Lung (tissue), 11 donors: ENCODE measurements at regions not wholly inside any gene's neighbourhood (a gene's known extent, or its start where the extent isn't known, plus 50 kb on each side); places are given as distances from the start of the nearest gene placed in this dataset.
"Not testable (repeated sequence)": the region's sequence is repeated elsewhere in the genome, so short reads cannot be mapped to it uniquely, and the experiment has no call there.

Experiments used
- ATAC-seq: fragments of 200-7000 bp; cut with Tn5 transposase; one replicate; pipeline ENCODE4 v1.9.1; 2020; ENCODE audit warnings: moderate number of reproducible peaks; ENCODE audit not compliant: insufficient read depth, low FRiP score
- DNase-seq, 3 donors: peaks; one replicate each; pipeline ENCODE4 v3.0.0-alpha.2; 2013 to 2017
- H3K27ac ChIP-seq, 2 donors: one replicate each; pipeline ENCODE4 v1.5.1; 2013; ENCODE audit warnings: mild to moderate bottlenecking in 2 of 2, moderate library complexity in 2 of 2, control low read depth in 1 of 2, inconsistent platforms in 1 of 2, low read depth in 1 of 2, low read length in 1 of 2
- H3K27me3 ChIP-seq, 3 donors: one replicate each; pipeline ENCODE4 v1.5.1; 2013; ENCODE audit warnings: low read length in 2 of 3; ENCODE audit not compliant: control insufficient read depth in 3 of 3, insufficient read depth in 3 of 3
- H3K36me3 ChIP-seq, 4 donors: one replicate each; pipeline ENCODE4 v1.5.1; 2013; ENCODE audit warnings: low read length in 4 of 4, mild to moderate bottlenecking in 1 of 4, moderate library complexity in 1 of 4; ENCODE audit not compliant: control insufficient read depth in 4 of 4, insufficient read depth in 4 of 4
- H3K4me1 ChIP-seq, 5 donors: one replicate each; pipeline ENCODE4 v1.5.1; 2013; ENCODE audit warnings: low read length in 5 of 5, mild to moderate bottlenecking in 2 of 5, moderate library complexity in 1 of 5; ENCODE audit not compliant: control insufficient read depth in 5 of 5, insufficient read depth in 5 of 5
- H3K4me3 ChIP-seq: one replicate; pipeline ENCODE4 v1.5.1; 2013; ENCODE audit warnings: mild to moderate bottlenecking, control low read depth, moderate library complexity
- H3K9ac ChIP-seq, 2 donors: one replicate each; pipeline ENCODE4 v1.5.1; 2013; ENCODE audit warnings: low read length in 2 of 2, control low read depth in 1 of 2; ENCODE audit not compliant: insufficient read depth in 1 of 2
- H3K9me3 ChIP-seq, 4 donors: one replicate each; pipeline ENCODE4 v1.5.1; 2013; ENCODE audit warnings: low read length in 3 of 4, mild to moderate bottlenecking in 1 of 4, moderate library complexity in 1 of 4; ENCODE audit not compliant: control insufficient read depth in 4 of 4, insufficient read depth in 3 of 4
- WGBS, 2 donors: extraction: QIAGEN DNeasy Blood & Tissue Kit; methylation state at CpG; one replicate each; pipeline ENCODE4 v1.1.7; 2013; 5-methylcytosine and 5-hydroxymethylcytosine counted together
- TF ChIP-seq, protein P1 (sequence below): IDR thresholded peaks from 2 replicates; pipeline ENCODE4 v1.5.1; 2012; ENCODE audit warnings: mild to moderate bottlenecking; ENCODE audit errors: control extremely low read depth, extremely low read depth
- donor health status: control.
- donor health status: control.
- donor health status: Bipolar disorder and iron deficiency.
- donor health status: healthy.
- donor health status: DM: yes; HTN: yes; CAD: no.

DNA sequence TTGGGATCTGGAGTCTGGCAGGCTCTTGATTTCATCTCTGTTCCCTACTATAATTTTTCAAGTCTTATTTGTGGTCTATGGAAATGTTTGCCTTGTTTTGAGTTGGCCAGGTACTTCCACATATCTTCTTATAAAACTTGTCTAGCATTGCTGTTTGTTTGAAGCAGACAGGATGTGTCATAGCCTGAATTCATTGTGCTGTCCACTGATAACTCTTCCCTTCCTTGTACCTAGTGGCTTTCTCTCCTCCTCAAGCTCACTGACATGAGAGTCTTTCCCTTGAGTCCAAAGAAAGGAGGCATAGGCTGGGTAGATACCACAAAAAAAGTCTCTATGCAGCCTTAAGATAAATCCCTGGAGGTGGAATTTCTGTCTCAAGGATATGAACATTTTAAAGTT is 59.2 kb upstream of the FAM241A start:
- no peak for ATAC-seq
- Histone ChIP-seq H3K4me3 (no peak overlapping the region), H3K9ac (no peak overlapping the region), H3K36me3 (no peaks in the 10 kb centered on the region), H3K4me1 (peaks cover 0 to 6% (median 0%) of the 10 kb centered on the region in 5 donors), H3K9me3 (no peaks in the 10 kb centered on the region), H3K27me3 (no peaks in the 10 kb centered on the region), H3K27ac (no peak overlapping the region)
- TF ChIP-seq, protein P1, sequence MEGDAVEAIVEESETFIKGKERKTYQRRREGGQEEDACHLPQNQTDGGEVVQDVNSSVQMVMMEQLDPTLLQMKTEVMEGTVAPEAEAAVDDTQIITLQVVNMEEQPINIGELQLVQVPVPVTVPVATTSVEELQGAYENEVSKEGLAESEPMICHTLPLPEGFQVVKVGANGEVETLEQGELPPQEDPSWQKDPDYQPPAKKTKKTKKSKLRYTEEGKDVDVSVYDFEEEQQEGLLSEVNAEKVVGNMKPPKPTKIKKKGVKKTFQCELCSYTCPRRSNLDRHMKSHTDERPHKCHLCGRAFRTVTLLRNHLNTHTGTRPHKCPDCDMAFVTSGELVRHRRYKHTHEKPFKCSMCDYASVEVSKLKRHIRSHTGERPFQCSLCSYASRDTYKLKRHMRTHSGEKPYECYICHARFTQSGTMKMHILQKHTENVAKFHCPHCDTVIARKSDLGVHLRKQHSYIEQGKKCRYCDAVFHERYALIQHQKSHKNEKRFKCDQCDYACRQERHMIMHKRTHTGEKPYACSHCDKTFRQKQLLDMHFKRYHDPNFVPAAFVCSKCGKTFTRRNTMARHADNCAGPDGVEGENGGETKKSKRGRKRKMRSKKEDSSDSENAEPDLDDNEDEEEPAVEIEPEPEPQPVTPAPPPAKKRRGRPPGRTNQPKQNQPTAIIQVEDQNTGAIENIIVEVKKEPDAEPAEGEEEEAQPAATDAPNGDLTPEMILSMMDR, result no peak
- no peak for DNase-seq

DNA sequence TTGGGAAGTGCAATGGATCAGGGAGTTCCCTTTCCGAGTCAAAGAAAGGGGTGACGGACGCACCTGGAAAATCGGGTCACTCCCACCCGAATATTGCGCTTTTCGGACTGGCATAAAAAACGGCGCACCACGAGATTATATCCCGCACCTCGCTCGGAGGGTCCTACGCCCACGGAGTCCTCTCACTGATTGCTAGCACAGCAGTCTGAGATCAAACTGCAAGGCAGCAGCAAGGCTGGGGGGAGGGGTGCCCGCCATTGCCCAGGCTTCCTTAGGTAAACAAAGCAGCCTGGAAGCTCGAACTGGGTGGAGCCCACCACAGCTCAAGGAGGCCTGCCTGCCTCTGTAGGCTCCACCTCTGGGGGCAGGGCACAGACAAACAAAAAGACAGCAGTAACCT is 58.6 kb upstream of the FAM241A start:
- not testable (repeated sequence) for H3K4me3 ChIP-seq, H3K27ac ChIP-seq, ATAC-seq, H3K27me3 ChIP-seq, H3K36me3 ChIP-seq, H3K9ac ChIP-seq, H3K9me3 ChIP-seq, H3K4me1 ChIP-seq, DNase-seq
- WGBS, 2 donors, result 87 to 88% methylated on average over 17 of the region's 17 CpGs

DNA sequence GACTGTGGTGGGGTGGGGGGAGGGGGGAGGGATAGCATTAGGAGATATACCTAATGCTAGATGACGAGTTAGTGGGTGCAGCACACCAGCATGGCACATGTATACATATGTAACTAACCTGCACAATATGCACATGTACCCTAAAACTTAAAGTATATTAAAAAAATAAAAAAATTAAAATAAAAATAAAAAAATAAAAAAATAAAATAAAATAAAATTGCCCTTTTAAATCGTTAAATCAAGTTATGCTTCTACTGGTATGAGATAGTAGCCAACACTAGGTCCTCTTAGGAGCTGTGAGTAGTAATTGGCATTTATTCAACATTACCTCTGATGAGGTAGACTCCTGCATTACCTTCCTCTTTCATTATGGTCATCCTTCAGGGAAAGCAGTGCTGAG is 52.9 kb upstream of the FAM241A start:
- not testable (repeated sequence) for H3K4me3 ChIP-seq, H3K27me3 ChIP-seq, ATAC-seq, DNase-seq, H3K9me3 ChIP-seq, H3K4me1 ChIP-seq, H3K36me3 ChIP-seq, H3K9ac ChIP-seq, H3K27ac ChIP-seq
- 91 to 93% methylated on average over 1 of the region's 2 CpGs for WGBS, 2 donors

DNA sequence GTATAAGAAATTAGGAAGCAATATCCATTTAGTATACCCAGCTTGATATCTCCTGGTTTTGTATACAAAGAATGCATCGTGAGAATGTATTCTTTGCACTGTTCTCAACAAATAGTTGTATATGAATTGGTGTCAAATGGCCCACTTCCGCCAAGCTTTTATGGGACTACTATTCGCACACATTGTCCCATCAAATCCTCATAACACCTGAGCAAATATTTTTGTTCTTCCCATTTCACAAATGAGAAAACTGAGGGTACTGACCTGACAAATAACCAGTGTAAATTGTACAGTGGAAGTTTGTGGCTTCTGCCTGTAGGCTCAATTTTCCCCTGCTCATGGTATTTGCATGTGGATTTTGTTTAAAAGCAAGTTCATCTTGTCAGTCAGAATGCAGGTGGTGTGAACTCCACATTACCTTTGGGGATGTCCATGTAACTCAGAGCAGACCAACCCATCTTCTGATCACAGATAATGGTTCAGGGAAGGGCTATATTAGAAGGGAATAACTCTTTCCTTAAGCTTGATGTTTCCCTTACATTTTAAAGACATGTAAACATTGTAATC is 51.5 kb upstream of the FAM241A start:
- ATAC-seq, result no peak
- Histone ChIP-seq H3K9ac (no peak overlapping the region), H3K27me3 (peaks cover 0 to 6% (median 0%) of the 10 kb centered on the region in 3 donors), H3K4me3 (no peak overlapping the region), H3K4me1 (peaks cover 0 to 1% (median 0%) of the 10 kb centered on the region in 5 donors), H3K27ac (no peak overlapping the region), H3K9me3 (no peaks in the 10 kb centered on the region), H3K36me3 (no peaks in the 10 kb centered on the region)
- WGBS, 2 donors, result 93 to 97% methylated on average over 3 of the region's 3 CpGs
- no peak for DNase-seq
- TF ChIP-seq, protein P1, result no peak
